Pancreas (tissue), 10 donors: ENCODE measurements at regions not wholly inside any gene's neighbourhood (a gene's known extent, or its start where the extent isn't known, plus 50 kb on each side); places are given as distances from the start of the nearest gene placed in this dataset.
A peak's percentile ranks its signal among the peaks of the same experiment; 100 is the strongest.

Source experiments
- ATAC-seq, 4 donors: fragments of 200-7000 bp; cut with Tn5 transposase; one replicate each; pipeline versions ENCODE4 v1.8.0 to v1.9.1; 2020; ENCODE audit warnings: mild to moderate bottlenecking in 4 of 4, moderate library complexity in 4 of 4
- DNase-seq, 6 donors: peaks; one replicate each; pipeline ENCODE4 v3.0.0-alpha.2; 2020
- FAIRE-seq: peaks from 2 replicates; lab custom pipeline; 2012; peaks lifted over from hg19 to GRCh38; lab: Jason Lieb, UNC
- H3K27ac ChIP-seq, 4 donors: fragments of 200-600 bp; sonication (generic); 1 replicate in 3 of 4; 2 replicates in 1 of 4; pipeline versions ENCODE4 v1.5.0 to v1.8.0; 2020
- H3K27me3 ChIP-seq, 4 donors: fragments of 200-600 bp; one replicate each; pipeline ENCODE4 v1.8.0; 2021
- H3K36me3 ChIP-seq, 3 donors: fragments of 200-600 bp; sonication (generic) in 1 of 3; one replicate each; pipeline versions ENCODE4 v1.5.0 to v1.8.0; 2020 to 2021
- H3K4me1 ChIP-seq, 3 donors: fragments of 200-600 bp; one replicate each; pipeline ENCODE4 v1.8.0; 2021
- H3K4me3 ChIP-seq, 4 donors: fragments of 200-600 bp; sonication (generic) in 2 of 4; one replicate each; pipeline versions ENCODE4 v1.5.0 to v1.8.0; 2020 to 2021
- H3K9me3 ChIP-seq, 4 donors: fragments of 200-600 bp; one replicate each; pipeline ENCODE4 v1.8.0; 2021
- WGBS, 2 donors: extraction: QIAGEN DNeasy Blood & Tissue Kit; methylation state at CpG; one replicate each; pipeline ENCODE4 v1.1.7; 2013; 5-methylcytosine and 5-hydroxymethylcytosine counted together
- intact Hi-C, 3 donors: fragments of 100-400 bp; cut with DNase I; formaldehyde crosslinking; loops; one replicate each; pipeline versions ENCODE4 v1.11.1 to v1.14.2; 2022
- TF ChIP-seq, protein P1 (sequence below), 4 donors: fragments of 200-600 bp; sonication (generic) in 3 of 4; IDR thresholded peaks; one replicate each; pipeline versions ENCODE4 v1.5.0 to v1.8.0; 2021; ENCODE audit warnings: antibody characterized with exemption in 4 of 4
- donor health status: healthy with polysubstance abuse.
- donor health status: DM: no; HTN: no; CAD: no; lungs with moderate emphysema.
- donor health status: DM: no; HTN: no; CAD: no.
- donor health status: control.
- donor health status: control.
- donor health status: Bipolar disorder and iron deficiency.
- donor health status: DM: yes; HTN: yes; CAD: no.
- donor health status: DM: no; HTN: no; CAD: no.
- donor health status: DM: no; HTN: no; CAD: no.
- donor health status: DM: yes; HTN: yes; CAD: no.

- DNase-seq (no peak), FAIRE-seq (no peak), ATAC-seq (peak in 1 of 4 donors; percentile 41)
- Histone ChIP-seq H3K4me1 (no peaks in the 10 kb centered on the region), H3K27ac (no peak overlapping the region), H3K4me3 (no peak overlapping the region), H3K36me3 (no peaks in the 10 kb centered on the region), H3K27me3 (no peaks in the 10 kb centered on the region), H3K9me3 (no peaks in the 10 kb centered on the region)
- intact Hi-C loops, result no loop called here
- TF ChIP-seq, protein P1, sequence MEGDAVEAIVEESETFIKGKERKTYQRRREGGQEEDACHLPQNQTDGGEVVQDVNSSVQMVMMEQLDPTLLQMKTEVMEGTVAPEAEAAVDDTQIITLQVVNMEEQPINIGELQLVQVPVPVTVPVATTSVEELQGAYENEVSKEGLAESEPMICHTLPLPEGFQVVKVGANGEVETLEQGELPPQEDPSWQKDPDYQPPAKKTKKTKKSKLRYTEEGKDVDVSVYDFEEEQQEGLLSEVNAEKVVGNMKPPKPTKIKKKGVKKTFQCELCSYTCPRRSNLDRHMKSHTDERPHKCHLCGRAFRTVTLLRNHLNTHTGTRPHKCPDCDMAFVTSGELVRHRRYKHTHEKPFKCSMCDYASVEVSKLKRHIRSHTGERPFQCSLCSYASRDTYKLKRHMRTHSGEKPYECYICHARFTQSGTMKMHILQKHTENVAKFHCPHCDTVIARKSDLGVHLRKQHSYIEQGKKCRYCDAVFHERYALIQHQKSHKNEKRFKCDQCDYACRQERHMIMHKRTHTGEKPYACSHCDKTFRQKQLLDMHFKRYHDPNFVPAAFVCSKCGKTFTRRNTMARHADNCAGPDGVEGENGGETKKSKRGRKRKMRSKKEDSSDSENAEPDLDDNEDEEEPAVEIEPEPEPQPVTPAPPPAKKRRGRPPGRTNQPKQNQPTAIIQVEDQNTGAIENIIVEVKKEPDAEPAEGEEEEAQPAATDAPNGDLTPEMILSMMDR (IDR thresholded peaks at IDR 0.05), result no peak
Observed at GRCh38 chr13:54647275-54647674, 1618.7 kb downstream of the OLFM4 start.

GRCh38 chr13:54657588-54657987, 1629.0 kb downstream of the OLFM4 start:
- ATAC-seq, result no peak
- DNase-seq, result no peak
- intact Hi-C loops, result no loop called here
- H3K4me3 ChIP-seq, result no peak overlapping the region
- 48 to 88% methylated on average over 1 of the region's 1 CpG for WGBS, 2 donors
- no peaks in the 10 kb centered on the region for H3K36me3 ChIP-seq
- H3K4me1 ChIP-seq, result no peaks in the 10 kb centered on the region
- H3K27me3 ChIP-seq, result no peaks in the 10 kb centered on the region
- no peak for FAIRE-seq
- H3K27ac ChIP-seq, result no peak overlapping the region
- no peaks in the 10 kb centered on the region for H3K9me3 ChIP-seq
- TF ChIP-seq, protein P1 (IDR thresholded peaks at IDR 0.05), result no peak

DNA sequence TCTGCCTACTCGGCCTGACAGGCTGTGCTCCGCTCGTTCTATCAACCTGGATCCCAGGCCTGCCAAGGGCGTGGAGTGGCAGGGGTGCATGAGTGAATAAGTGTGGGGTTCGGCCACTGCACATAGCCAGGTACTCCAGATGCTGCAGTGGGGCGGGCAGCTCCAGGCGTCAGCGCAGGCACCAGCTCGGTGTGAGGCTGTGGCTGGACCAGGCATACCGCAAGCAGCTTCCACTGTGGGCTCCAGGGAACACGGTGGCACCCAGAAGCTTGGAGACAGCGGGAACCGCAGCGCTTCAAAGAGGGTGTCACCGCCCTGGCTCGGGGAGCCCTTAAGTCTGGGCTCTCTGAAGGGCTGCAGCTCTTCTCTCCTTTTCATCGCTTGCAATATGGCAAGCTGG, 1630.2 kb downstream of the OLFM4 start:
- Histone ChIP-seq H3K27me3 (no peaks in the 10 kb centered on the region), H3K4me1 (no peaks in the 10 kb centered on the region)
- WGBS, 2 donors, result 88 to 90% methylated on average over 17 of the region's 17 CpGs

GRCh38 chr13:54660277-54660676, 1631.7 kb downstream of the OLFM4 start:
- ATAC-seq (no peak), DNase-seq (peak in 1 of 6 donors; percentile 52), FAIRE-seq (no peak)
- Histone ChIP-seq H3K27me3 (no peaks in the 10 kb centered on the region), H3K4me1 (no peaks in the 10 kb centered on the region), H3K27ac (no peak overlapping the region), H3K36me3 (no peaks in the 10 kb centered on the region), H3K4me3 (no peak overlapping the region), H3K9me3 (no peaks in the 10 kb centered on the region)
- 91 to 95% methylated on average over 12 of the region's 12 CpGs for WGBS, 2 donors
- intact Hi-C loops, result no loop called here
- TF ChIP-seq, protein P1 (IDR thresholded peaks at IDR 0.05), result no peak

More for the DNA sequence above, 1630.2 kb downstream of the OLFM4 start:
- no peak overlapping the region for H3K4me3 ChIP-seq
- peak in 1 of 6 donors; percentile 34 for DNase-seq
- no peaks in the 10 kb centered on the region for H3K36me3 ChIP-seq
- no peak for ATAC-seq
- no peaks in the 10 kb centered on the region for H3K9me3 ChIP-seq
- intact Hi-C loops, result no loop called here
- no peak for FAIRE-seq
- no peak overlapping the region for H3K27ac ChIP-seq
- TF ChIP-seq, protein P1 (IDR thresholded peaks at IDR 0.05), result no peak

DNA sequence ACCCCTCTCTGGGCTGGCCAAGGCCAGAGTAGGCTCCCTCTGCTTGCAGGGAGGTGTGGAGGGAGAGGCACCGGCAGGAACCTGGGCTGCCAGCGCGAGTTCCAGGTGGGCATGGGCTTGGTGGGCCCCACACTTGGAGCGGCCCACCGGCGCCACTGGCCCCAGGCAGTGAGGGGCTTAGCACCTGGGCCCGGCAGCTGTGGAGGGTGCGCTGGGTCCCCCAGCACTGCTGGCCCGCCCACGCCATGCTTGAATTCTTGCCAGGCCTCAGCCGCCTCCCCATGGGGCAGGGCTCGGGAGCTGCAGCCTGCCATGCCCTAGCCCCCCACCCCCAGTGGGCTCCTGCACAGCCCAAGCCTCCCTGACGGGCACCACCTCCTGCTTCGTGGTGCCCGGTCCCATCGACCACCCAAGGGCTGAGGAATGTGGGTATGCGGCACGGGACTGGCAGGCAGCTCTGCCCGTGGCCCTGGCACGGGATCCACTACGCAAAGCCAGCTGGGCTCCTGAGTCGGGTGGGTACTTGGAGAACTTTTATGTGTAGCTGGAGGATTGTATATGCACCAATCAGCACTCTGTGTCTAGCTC, 1648.0 kb downstream of the OLFM4 start:
- no peaks in the 10 kb centered on the region for H3K9me3 ChIP-seq
- WGBS, 2 donors, result 90 to 96% methylated on average over 20 to 22 of the region's 22 CpGs
- FAIRE-seq (no peak), DNase-seq (peak in 2 of 6 donors; percentile 17 to 65), ATAC-seq (no peak)
- TF ChIP-seq, protein P1 (IDR thresholded peaks at IDR 0.05), result no peak
- no peaks in the 10 kb centered on the region for H3K4me1 ChIP-seq
- no peaks in the 10 kb centered on the region for H3K36me3 ChIP-seq
- no peak overlapping the region for H3K27ac ChIP-seq
- H3K4me3 ChIP-seq, result no peak overlapping the region
- intact Hi-C loops, result no loop called here
- no peaks in the 10 kb centered on the region for H3K27me3 ChIP-seq
